H1 (cell line): ENCODE measurements at regions not wholly inside any gene's neighbourhood (a gene's known extent, or its start where the extent isn't known, plus 50 kb on each side); places are given as distances from the start of the nearest gene placed in this dataset.

ENCODE experiments used
- CTCF ChIA-PET: fragments of 300-600 bp; sonication (Branson Sonifier 250); formaldehyde crosslinking; loops from one replicate; lab custom pipeline; 2021; ENCODE audit not compliant: partially characterized antibody; lab: Charles Lee
- POLR2A ChIA-PET: fragments of 300-600 bp; sonication (Branson Sonifier 250); formaldehyde crosslinking; loops from one replicate; lab custom pipeline; 2021; ENCODE audit warnings: inconsistent platforms; ENCODE audit not compliant: partially characterized antibody; lab: Charles Lee
- DNase-seq, 2 experiments: peaks; one replicate each; pipeline versions ENCODE4 v3.0.0 to v3.0.0-alpha.2; 2010 to 2022; ENCODE audit warnings: low spot score in 2 of 2, low read depth in 1 of 2, mixed read lengths in 1 of 2
- FAIRE-seq: peaks from 2 replicates; lab custom pipeline; 2011; peaks lifted over from hg19 to GRCh38; lab: Jason Lieb, UNC
- H2AFZ ChIP-seq: 2 replicates; pipeline ENCODE4 v1.8.1; 2012; ENCODE audit warnings: low read length, inconsistent platforms
- H2AK5ac ChIP-seq: 2 replicates; pipeline ENCODE4 v1.6.1; 2013; ENCODE audit warnings: low read depth, low read length
- H2BK120ac ChIP-seq: replicated peaks from 2 replicates; pipeline ENCODE3; 2013; ENCODE audit warnings: low read depth, low read length, inconsistent platforms
- H2BK12ac ChIP-seq: 2 replicates; pipeline ENCODE4 v1.6.1; 2013; ENCODE audit warnings: low read depth, low read length
- H2BK15ac ChIP-seq: 2 replicates; pipeline ENCODE4 v1.6.1; 2013; ENCODE audit warnings: low read length
- H2BK20ac ChIP-seq: 2 replicates; pipeline ENCODE4 v1.6.1; 2013; ENCODE audit warnings: low read length
- H2BK5ac ChIP-seq: 2 replicates; pipeline ENCODE4 v1.6.1; 2013; ENCODE audit warnings: low read depth, low read length
- H3K14ac ChIP-seq: 2 replicates; pipeline ENCODE4 v1.6.1; 2013; ENCODE audit warnings: inconsistent platforms; ENCODE audit not compliant: insufficient read length
- H3K18ac ChIP-seq: 2 replicates; pipeline ENCODE4 v1.6.1; 2013; ENCODE audit warnings: low read length; ENCODE audit errors: extremely low read depth
- H3K23ac ChIP-seq: 2 replicates; pipeline ENCODE4 v1.6.1; 2013; ENCODE audit warnings: inconsistent platforms; ENCODE audit not compliant: insufficient read length
- H3K23me2 ChIP-seq: 2 replicates; pipeline ENCODE4 v1.6.1; 2013; ENCODE audit warnings: low read depth, low read length
- H3K27ac ChIP-seq: 2 replicates; pipeline ENCODE4 v1.6.1; 2011; ENCODE audit warnings: low read depth, low read length, inconsistent platforms
- H3K27me3 ChIP-seq, 4 experiments: replicated peaks in 1 of 4; 1 replicate in 1 of 4; 2 replicates in 3 of 4; pipeline versions ENCODE4 v1.6.1 to v1.8.1; 2011 to 2013; ENCODE audit warnings: low read length in 3 of 4, mild to moderate bottlenecking in 3 of 4, inconsistent platforms in 2 of 4, mixed read lengths in 2 of 4, moderate library complexity in 1 of 4; ENCODE audit not compliant: control insufficient read depth in 3 of 4, insufficient read depth in 3 of 4; ENCODE audit errors: extremely low read depth in 1 of 4
- H3K36me3 ChIP-seq, 4 experiments: 2 replicates each; pipeline versions ENCODE4 v1.6.1 to v1.8.1; 2011 to 2013; ENCODE audit warnings: mild to moderate bottlenecking in 4 of 4, low read length in 3 of 4, moderate library complexity in 2 of 4, control low read depth in 1 of 4, inconsistent platforms in 1 of 4; ENCODE audit not compliant: insufficient read depth in 4 of 4, control insufficient read depth in 2 of 4
- H3K4ac ChIP-seq: replicated peaks from 2 replicates; pipeline ENCODE3; 2013; ENCODE audit warnings: low read length, low read depth, mixed read lengths, inconsistent platforms; ENCODE audit not compliant: insufficient read length
- H3K4me1 ChIP-seq, 4 experiments: replicated peaks in 1 of 4; 1 replicate in 1 of 4; 2 replicates in 3 of 4; pipeline versions ENCODE4 v1.6.1 to v1.8.1; 2011 to 2013; ENCODE audit warnings: low read length in 3 of 4, inconsistent platforms in 2 of 4, mixed read lengths in 1 of 4; ENCODE audit not compliant: insufficient read depth in 4 of 4, control insufficient read depth in 3 of 4
- H3K4me2 ChIP-seq, 2 experiments: 2 replicates each; pipeline versions ENCODE4 v1.6.1 to v1.8.1; 2011 to 2013; ENCODE audit warnings: low read depth in 2 of 2, low read length in 2 of 2, control low read depth in 1 of 2, inconsistent platforms in 1 of 2, mild to moderate bottlenecking in 1 of 2; ENCODE audit not compliant: insufficient read depth in 1 of 2
- H3K4me3 ChIP-seq, 4 experiments: fragments of 200-600, 300-600 bp in 1 of 4; sonication (generic), shearing (Covaris generic), sonication (Bioruptor Twin) in 1 of 4; 2 replicates each; pipeline versions ENCODE4 v1.5.1 to v1.8.1; 2011 to 2016; ENCODE audit warnings: low read length in 4 of 4, low read depth in 3 of 4, control low read depth in 2 of 4, inconsistent platforms in 2 of 4, mild to moderate bottlenecking in 2 of 4, mixed read lengths in 1 of 4, moderate library complexity in 1 of 4; ENCODE audit not compliant: insufficient read depth in 2 of 4; ENCODE audit errors: extremely low read depth in 1 of 4
- H3K56ac ChIP-seq: replicated peaks from 2 replicates; pipeline ENCODE3; 2013; ENCODE audit warnings: low read depth, mild to moderate bottlenecking, mixed read lengths, low read length, inconsistent platforms; ENCODE audit not compliant: insufficient read length
- H3K79me1 ChIP-seq: 2 replicates; pipeline ENCODE4 v1.6.1; 2013; ENCODE audit warnings: low read depth, low read length, control low read depth
- H3K79me2 ChIP-seq, 2 experiments: 2 replicates each; pipeline versions ENCODE4 v1.6.1 to v1.8.1; 2012 to 2013; ENCODE audit warnings: low read length in 2 of 2, mild to moderate bottlenecking in 2 of 2, inconsistent platforms in 1 of 2; ENCODE audit not compliant: insufficient read depth in 2 of 2, control insufficient read depth in 1 of 2
- H3K9ac ChIP-seq, 4 experiments: replicated peaks in 1 of 4; 1 replicate in 1 of 4; 2 replicates in 3 of 4; pipeline versions ENCODE4 v1.6.1 to v1.8.1; 2011 to 2013; ENCODE audit warnings: low read depth in 3 of 4, low read length in 3 of 4, control low read depth in 2 of 4, mild to moderate bottlenecking in 2 of 4, moderate library complexity in 2 of 4, inconsistent platforms in 1 of 4; ENCODE audit errors: extremely low read depth in 1 of 4
- H3K9me3 ChIP-seq, 2 experiments: 2 replicates each; pipeline versions ENCODE4 v1.6.1 to v1.8.1; 2012 to 2013; ENCODE audit warnings: mild to moderate bottlenecking in 2 of 2, moderate library complexity in 2 of 2, control low read depth in 1 of 2, inconsistent platforms in 1 of 2, low read depth in 1 of 2, low read length in 1 of 2, mixed read lengths in 1 of 2; ENCODE audit not compliant: insufficient read depth in 2 of 2
- H4K20me1 ChIP-seq, 2 experiments: replicated peaks in 1 of 2; 2 replicates each; pipeline versions ENCODE3 to v1.8.1; 2011 to 2013; ENCODE audit warnings: inconsistent platforms in 2 of 2, low read length in 2 of 2, mild to moderate bottlenecking in 1 of 2; ENCODE audit not compliant: insufficient read depth in 2 of 2, control insufficient read depth in 1 of 2
- H4K5ac ChIP-seq: 2 replicates; pipeline ENCODE4 v1.6.1; 2013; ENCODE audit warnings: low read length, low read depth, mixed read lengths, inconsistent platforms; ENCODE audit not compliant: insufficient read length
- H4K8ac ChIP-seq: 2 replicates; pipeline ENCODE4 v1.8.0; 2013; ENCODE audit warnings: mild to moderate bottlenecking, moderate library complexity, low read length, inconsistent platforms; ENCODE audit not compliant: insufficient read depth; ENCODE audit errors: extremely low read depth
- H4K91ac ChIP-seq: replicated peaks from 2 replicates; pipeline ENCODE3; 2013; ENCODE audit warnings: low read length, mixed read lengths, inconsistent platforms; ENCODE audit not compliant: insufficient read length
- MAX ChIP-seq: IDR thresholded peaks from 2 replicates; pipeline ENCODE4 v1.6.1; 2012; ENCODE audit warnings: inconsistent platforms
- PHF8 ChIP-seq: fragments of 200-600 bp; sonication (generic); conservative IDR thresholded peaks from 2 replicates; pipeline ENCODE4 v1.7.1; 2012; ENCODE audit warnings: low read depth, mild to moderate bottlenecking, inconsistent platforms, low read length, moderate library complexity
- WGBS, 2 experiments: shearing (Covaris generic) in 1 of 2; methylation state at CpG; one replicate each; pipeline versions ENCODE4 v1.1.6 to v1.1.7; 2013 to 2015; ENCODE audit warnings: low lambda C conversion rate in 2 of 2, mixed read lengths in 2 of 2, inconsistent platforms in 1 of 2, low coverage in 1 of 2, missing lambda C conversion rate in 1 of 2; ENCODE audit not compliant: insufficient replicate concordance in 2 of 2, insufficient coverage in 1 of 2, insufficient read length in 1 of 2; ENCODE audit errors: extremely low coverage in 1 of 2, missing lambda C conversion rate in 1 of 2; 5-methylcytosine and 5-hydroxymethylcytosine counted together

- no peak overlapping the region for H4K5ac ChIP-seq
- H3K79me2 ChIP-seq, result no peaks in the 10 kb centered on the region
- H3K4ac ChIP-seq, result no peak overlapping the region
- no peak overlapping the region for H2AFZ ChIP-seq
- CTCF ChIA-PET, result interaction anchor here (1.3 kb wide), 1 partner anchor 19 kb away, joined by 4 read pairs; no protein-coding TSS in a partner anchor
- no peak overlapping the region for H2BK15ac ChIP-seq
- no peak overlapping the region for H2AK5ac ChIP-seq
- POLR2A ChIA-PET, result no interaction called here
- no peak overlapping the region for H3K4me2 ChIP-seq
- H3K27ac ChIP-seq, result no peak overlapping the region
- no peak overlapping the region for H2BK12ac ChIP-seq
- no peaks in the 10 kb centered on the region for H3K27me3 ChIP-seq
- H4K20me1 ChIP-seq, result no peaks in the 10 kb centered on the region
- H3K9me3 ChIP-seq, result peaks cover 0 to 7% of the 10 kb centered on the region in 2 experiments; a peak in 2 of 4 replicates
- no peaks in the 10 kb centered on the region for H3K79me1 ChIP-seq
- FAIRE-seq (no peak), DNase-seq (no peak)
- H3K14ac ChIP-seq, result no peak overlapping the region
- H3K18ac ChIP-seq, result no peak overlapping the region
- 93% methylated on average over 5 of the region's 5 CpGs; no CpG with 5 or more reads in 1 of the 2 experiments for WGBS, 2 experiments
- H4K91ac ChIP-seq, result no peak overlapping the region
- no peaks in the 10 kb centered on the region for H3K36me3 ChIP-seq
- no peak overlapping the region for H3K4me3 ChIP-seq
- no peak overlapping the region for H4K8ac ChIP-seq
- no peak overlapping the region for H2BK120ac ChIP-seq
- H3K23me2 ChIP-seq, result no peaks in the 10 kb centered on the region
- no peak for TF ChIP-seq PHF8
- TF ChIP-seq MAX, result no peak
- H3K9ac ChIP-seq, result no peak overlapping the region
- no peak overlapping the region for H2BK20ac ChIP-seq
- H3K23ac ChIP-seq, result no peak overlapping the region
- H2BK5ac ChIP-seq, result no peak overlapping the region
- no peaks in the 10 kb centered on the region for H3K4me1 ChIP-seq
- H3K56ac ChIP-seq, result no peak overlapping the region
Observed at GRCh38 chr6:156057869-156058268, 602.2 kb upstream of the NOX3 start.
